GM10248 (cell line): ENCODE measurements at regions not wholly inside any gene's neighbourhood (a gene's known extent, or its start where the extent isn't known, plus 50 kb on each side); places are given as distances from the start of the nearest gene placed in this dataset.

Experiments
- CTCF ChIA-PET: fragments of 300-600 bp; sonication (Branson Sonifier 250); formaldehyde crosslinking; extraction: SDS; loops from one replicate; lab custom pipeline; 2021; ENCODE audit warnings: antibody characterized with exemption; lab: Yijun Ruan, JAX
- POLR2A ChIA-PET: fragments of 350-650 bp; sonication (Branson Sonifier 250); formaldehyde crosslinking; extraction: SDS; loops from one replicate; lab custom pipeline; 2020; ENCODE audit warnings: antibody characterized with exemption; lab: Yijun Ruan, JAX
- DNase-seq: peaks from one replicate; pipeline ENCODE4 v3.0.0; 2012; ENCODE audit errors: extremely low spot score
- CTCF ChIP-seq: IDR thresholded peaks from 2 replicates; pipeline ENCODE4 v1.5.1; 2012; ENCODE audit warnings: mild to moderate bottlenecking, low read depth; ENCODE audit errors: extremely low read depth, missing control alignments, control extremely low read depth

GRCh38 chr5:120314191-120314590, 149.9 kb upstream of the PRR16 start:
- ChIA-PET POLR2A (no interaction called here), CTCF (no interaction called here)
- no peak for TF ChIP-seq CTCF
- no peak for DNase-seq

- TF ChIP-seq CTCF, result no peak
- POLR2A ChIA-PET, result no interaction called here
- no peak for DNase-seq
- CTCF ChIA-PET, result no interaction called here
These were observed 143.5 kb upstream of the PRR16 start for GRCh38 chr5:120320626-120321025.

GRCh38 chr5:120326651-120327050, 137.4 kb upstream of the PRR16 start:
- no peak for TF ChIP-seq CTCF
- POLR2A ChIA-PET, result no interaction called here
- CTCF ChIA-PET, result no interaction called here
- no peak for DNase-seq

GRCh38 chr5:120327180-120327579, 136.9 kb upstream of the PRR16 start:
- no peak for DNase-seq
- no peak for TF ChIP-seq CTCF
- ChIA-PET CTCF (no interaction called here), POLR2A (no interaction called here)

- CTCF ChIA-PET, result no interaction called here
- DNase-seq, result no peak
- POLR2A ChIA-PET, result no interaction called here
- TF ChIP-seq CTCF, result no peak
These were observed 135.0 kb upstream of the PRR16 start for GRCh38 chr5:120329095-120329494.

GRCh38 chr5:120330558-120330957, 133.5 kb upstream of the PRR16 start:
- CTCF ChIA-PET, result interaction anchor here (1.0 kb wide), 1 partner anchor 8 kb away, joined by 3 read pairs; no protein-coding TSS in a partner anchor
- TF ChIP-seq CTCF, result no peak
- POLR2A ChIA-PET, result no interaction called here
- DNase-seq, result no peak

- ChIA-PET CTCF (no interaction called here), POLR2A (no interaction called here)
- no peak for DNase-seq
- no peak for TF ChIP-seq CTCF
These were observed 119.9 kb upstream of the PRR16 start for GRCh38 chr5:120344181-120344580.
